ENCODE measurements at regions not wholly inside any gene's neighbourhood (a gene's known extent, or its start where the extent isn't known, plus 50 kb on each side); places are given as distances from the start of the nearest gene placed in this dataset.

GRCh38 chr3:103851793-103852192, 1417.0 kb downstream of the ZPLD1 start:
- Histone ChIP-seq H3K4me3 (no peak overlapping the region), H3K9me3 (ENCODE audit: control insufficient read depth in 4 of 4, insufficient read depth in 3 of 4, low read length in 3 of 4) (no peaks in the 10 kb centered on the region), H3K4me1 (ENCODE audit: control insufficient read depth in 5 of 5, insufficient read depth in 5 of 5, low read length in 5 of 5) (no peaks in the 10 kb centered on the region), H3K27ac (ENCODE audit: low read depth in 1 of 2, low read length in 1 of 2) (no peak overlapping the region), H3K27me3 (ENCODE audit: control insufficient read depth in 3 of 3, insufficient read depth in 3 of 3, low read length in 2 of 3) (no peaks in the 10 kb centered on the region), H3K36me3 (ENCODE audit: control insufficient read depth in 4 of 4, insufficient read depth in 4 of 4, low read length in 4 of 4) (no peaks in the 10 kb centered on the region), H3K9ac (ENCODE audit: insufficient read depth in 1 of 2, low read length in 2 of 2) (no peak overlapping the region)
- no peak for DNase-seq
- TF ChIP-seq, protein P1, sequence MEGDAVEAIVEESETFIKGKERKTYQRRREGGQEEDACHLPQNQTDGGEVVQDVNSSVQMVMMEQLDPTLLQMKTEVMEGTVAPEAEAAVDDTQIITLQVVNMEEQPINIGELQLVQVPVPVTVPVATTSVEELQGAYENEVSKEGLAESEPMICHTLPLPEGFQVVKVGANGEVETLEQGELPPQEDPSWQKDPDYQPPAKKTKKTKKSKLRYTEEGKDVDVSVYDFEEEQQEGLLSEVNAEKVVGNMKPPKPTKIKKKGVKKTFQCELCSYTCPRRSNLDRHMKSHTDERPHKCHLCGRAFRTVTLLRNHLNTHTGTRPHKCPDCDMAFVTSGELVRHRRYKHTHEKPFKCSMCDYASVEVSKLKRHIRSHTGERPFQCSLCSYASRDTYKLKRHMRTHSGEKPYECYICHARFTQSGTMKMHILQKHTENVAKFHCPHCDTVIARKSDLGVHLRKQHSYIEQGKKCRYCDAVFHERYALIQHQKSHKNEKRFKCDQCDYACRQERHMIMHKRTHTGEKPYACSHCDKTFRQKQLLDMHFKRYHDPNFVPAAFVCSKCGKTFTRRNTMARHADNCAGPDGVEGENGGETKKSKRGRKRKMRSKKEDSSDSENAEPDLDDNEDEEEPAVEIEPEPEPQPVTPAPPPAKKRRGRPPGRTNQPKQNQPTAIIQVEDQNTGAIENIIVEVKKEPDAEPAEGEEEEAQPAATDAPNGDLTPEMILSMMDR (IDR thresholded peaks at IDR 0.05; ENCODE audit: control extremely low read depth, extremely low read depth): no peak
- no peak for ATAC-seq (ENCODE audit: insufficient read depth, low FRiP score)

- H3K4me3 ChIP-seq: no peak overlapping the region
- ATAC-seq (ENCODE audit: insufficient read depth, low FRiP score) (no peak), DNase-seq (no peak)
- TF ChIP-seq, protein P1 (IDR thresholded peaks at IDR 0.05; ENCODE audit: control extremely low read depth, extremely low read depth): no peak
- H3K27ac ChIP-seq (ENCODE audit: low read depth in 1 of 2, low read length in 1 of 2): no peak overlapping the region
- no peaks in the 10 kb centered on the region for H3K36me3 ChIP-seq (ENCODE audit: control insufficient read depth in 4 of 4, insufficient read depth in 4 of 4, low read length in 4 of 4)
- peaks cover 0 to 3% (median 0%) of the 10 kb centered on the region in 4 donors for H3K9me3 ChIP-seq (ENCODE audit: control insufficient read depth in 4 of 4, insufficient read depth in 3 of 4, low read length in 3 of 4)
- H3K4me1 ChIP-seq (ENCODE audit: control insufficient read depth in 5 of 5, insufficient read depth in 5 of 5, low read length in 5 of 5): peaks cover 0 to 2% (median 0%) of the 10 kb centered on the region in 5 donors
- no peak overlapping the region for H3K9ac ChIP-seq (ENCODE audit: insufficient read depth in 1 of 2, low read length in 2 of 2)
- no peaks in the 10 kb centered on the region for H3K27me3 ChIP-seq (ENCODE audit: control insufficient read depth in 3 of 3, insufficient read depth in 3 of 3, low read length in 2 of 3)
Observed at GRCh38 chr3:103862415-103862814, 1427.6 kb downstream of the ZPLD1 start.

- peaks cover 0 to 3% (median 0%) of the 10 kb centered on the region in 4 donors for H3K9me3 ChIP-seq (ENCODE audit: control insufficient read depth in 4 of 4, insufficient read depth in 3 of 4, low read length in 3 of 4)
- 84 to 89% methylated on average over 3 of the region's 3 CpGs for WGBS, 2 donors
- H3K9ac ChIP-seq (ENCODE audit: insufficient read depth in 1 of 2, low read length in 2 of 2): no peak overlapping the region
- H3K27ac ChIP-seq (ENCODE audit: low read depth in 1 of 2, low read length in 1 of 2): no peak overlapping the region
- H3K4me1 ChIP-seq (ENCODE audit: control insufficient read depth in 5 of 5, insufficient read depth in 5 of 5, low read length in 5 of 5): peaks cover 0 to 2% (median 0%) of the 10 kb centered on the region in 5 donors
- ATAC-seq (ENCODE audit: insufficient read depth, low FRiP score): no peak
- no peak overlapping the region for H3K4me3 ChIP-seq
- DNase-seq: no peak
- TF ChIP-seq, protein P1 (IDR thresholded peaks at IDR 0.05; ENCODE audit: control extremely low read depth, extremely low read depth): no peak
- no peaks in the 10 kb centered on the region for H3K36me3 ChIP-seq (ENCODE audit: control insufficient read depth in 4 of 4, insufficient read depth in 4 of 4, low read length in 4 of 4)
- H3K27me3 ChIP-seq (ENCODE audit: control insufficient read depth in 3 of 3, insufficient read depth in 3 of 3, low read length in 2 of 3): no peaks in the 10 kb centered on the region
Observed at GRCh38 chr3:103863381-103863780, 1428.6 kb downstream of the ZPLD1 start.

DNA sequence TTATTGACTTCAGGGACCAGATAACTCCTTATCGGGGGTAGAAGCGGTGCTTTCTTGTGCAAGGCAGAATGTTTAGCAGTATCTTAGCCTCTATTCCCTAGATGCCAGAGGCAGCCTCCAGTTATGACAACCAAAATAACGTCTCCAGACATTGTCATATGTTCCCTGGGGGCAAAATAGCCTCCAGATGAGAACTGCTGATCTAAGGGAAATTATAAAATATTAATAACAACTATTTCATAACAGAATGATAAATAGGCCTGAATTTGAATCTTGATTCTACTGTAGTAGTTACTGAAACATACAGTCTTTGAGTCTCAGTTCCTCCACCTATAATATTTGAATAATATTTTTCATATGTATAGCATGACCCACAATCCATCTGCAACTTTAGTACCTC, 1431.3 kb downstream of the ZPLD1 start:
- ATAC-seq (ENCODE audit: insufficient read depth, low FRiP score): no peak
- no peaks in the 10 kb centered on the region for H3K4me1 ChIP-seq (ENCODE audit: control insufficient read depth in 5 of 5, insufficient read depth in 5 of 5, low read length in 5 of 5)
- no peak overlapping the region for H3K27ac ChIP-seq (ENCODE audit: low read depth in 1 of 2, low read length in 1 of 2)
- H3K9ac ChIP-seq (ENCODE audit: insufficient read depth in 1 of 2, low read length in 2 of 2): no peak overlapping the region
- H3K9me3 ChIP-seq (ENCODE audit: control insufficient read depth in 4 of 4, insufficient read depth in 3 of 4, low read length in 3 of 4): peaks cover 0 to 3% (median 0%) of the 10 kb centered on the region in 4 donors
- TF ChIP-seq, protein P1 (IDR thresholded peaks at IDR 0.05; ENCODE audit: control extremely low read depth, extremely low read depth): no peak
- 83% methylated on average over 3 of the region's 3 CpGs for WGBS, 2 donors
- H3K36me3 ChIP-seq (ENCODE audit: control insufficient read depth in 4 of 4, insufficient read depth in 4 of 4, low read length in 4 of 4): no peaks in the 10 kb centered on the region
- DNase-seq: no peak
- no peak overlapping the region for H3K4me3 ChIP-seq
- H3K27me3 ChIP-seq (ENCODE audit: control insufficient read depth in 3 of 3, insufficient read depth in 3 of 3, low read length in 2 of 3): no peaks in the 10 kb centered on the region

Data from lung (tissue), 11 donors.